ENCODE measurements at regions not wholly inside any gene's neighbourhood (a gene's known extent, or its start where the extent isn't known, plus 50 kb on each side); places are given as distances from the start of the nearest gene placed in this dataset.

- no peaks in the 10 kb centered on the region for H3K27me3 ChIP-seq (ENCODE audit: insufficient read depth)
- TF ChIP-seq RFX5 (IDR thresholded peaks at IDR 0.05; ENCODE audit: low read length) (no peak), YY1 (IDR thresholded peaks at IDR 0.05; ENCODE audit: low read depth) (no peak), RCOR1 (IDR thresholded peaks at IDR 0.05; ENCODE audit: low read length) (no peak), TCF12 (IDR thresholded peaks at IDR 0.05) (no peak), FOXM1 (IDR thresholded peaks at IDR 0.05; ENCODE audit: low read depth) (no peak), MXI1 (IDR thresholded peaks at IDR 0.05; ENCODE audit: low read depth, low read length) (no peak), NRF1 (IDR thresholded peaks at IDR 0.05; ENCODE audit: low read depth, low read length) (no peak), GABPA (IDR thresholded peaks at IDR 0.05; ENCODE audit: low read depth) (no peak), POLR2AphosphoS5 (IDR thresholded peaks at IDR 0.05; ENCODE audit: low read depth, low read length) (no peak), RAD21 (IDR thresholded peaks at IDR 0.05; ENCODE audit: low read length) (no peak), JUND (IDR thresholded peaks at IDR 0.05) (no peak), RXRA (IDR thresholded peaks at IDR 0.05; ENCODE audit: borderline replicate concordance, low read depth) (no peak), CHD2 (IDR thresholded peaks at IDR 0.05; ENCODE audit: low read length, partially characterized antibody) (no peak), SMC3 (IDR thresholded peaks at IDR 0.05; ENCODE audit: low read depth, low read length) (no peak)
- 76% methylated on average over 2 of the region's 2 CpGs for WGBS (ENCODE audit: low lambda C conversion rate)
Observed at GRCh38 chr6:22445946-22446345, 123.4 kb upstream of the HDGFL1 start.

GRCh38 chr6:22447249-22448196 is 121.8 kb upstream of the HDGFL1 start:
- peaks cover 0 to 4% of the 10 kb centered on the region in 2 experiments; a peak in 2 of 4 replicates for H3K4me1 ChIP-seq (ENCODE audit: control insufficient read depth in 1 of 2, insufficient read depth in 2 of 2, low read depth in 1 of 2, low read length in 1 of 2)
- H3K79me2 ChIP-seq (ENCODE audit: insufficient read depth): no peaks in the 10 kb centered on the region
- WGBS (ENCODE audit: low lambda C conversion rate): 82% methylated on average over 16 of the region's 16 CpGs
- H3K9me2 ChIP-seq: no peaks in the 10 kb centered on the region
- TF ChIP-seq MAX (IDR thresholded peaks at IDR 0.05; ENCODE audit: low read depth): no peak
- TF ChIP-seq FOXJ3 (CRISPR knock-in tag; IDR thresholded peaks at IDR 0.05): no peak
- no peak for TF ChIP-seq SMC3 (IDR thresholded peaks at IDR 0.05; ENCODE audit: low read depth, low read length)
- no peak for TF ChIP-seq NFIC (IDR thresholded peaks at IDR 0.05; ENCODE audit: borderline replicate concordance)
- H3K36me3 ChIP-seq (replicated peaks in 1 of 2; ENCODE audit: control insufficient read depth in 1 of 2, insufficient read depth in 2 of 2, low read length in 1 of 2): no peaks in the 10 kb centered on the region
- POLR2A ChIA-PET: no interaction called here
- no peaks in the 10 kb centered on the region for H4K20me1 ChIP-seq (ENCODE audit: insufficient read depth)
- H3K4me2 ChIP-seq: no peak overlapping the region
- no peak overlapping the region for H3K9ac ChIP-seq
- H3K4me3 ChIP-seq (ENCODE audit: low read depth in 2 of 2, low read length in 1 of 2): no peak overlapping the region
- H3K27me3 ChIP-seq (ENCODE audit: insufficient read depth): no peaks in the 10 kb centered on the region
- no peaks in the 10 kb centered on the region for H3F3A ChIP-seq (replicated peaks; ENCODE audit: insufficient read depth)
- no peak for DNase-seq
- CTCF ChIA-PET: no interaction called here
- no peak overlapping the region for H2AFZ ChIP-seq (ENCODE audit: low read depth)
- H3K9me3 ChIP-seq: no peaks in the 10 kb centered on the region
- H3K27ac ChIP-seq (ENCODE audit: low read depth in 2 of 2, low read length in 1 of 2): no peak overlapping the region

More at GRCh38 chr6:22445946-22446345, 123.4 kb upstream of the HDGFL1 start:
- H3K9me2 ChIP-seq: no peaks in the 10 kb centered on the region
- H3K9ac ChIP-seq: no peak overlapping the region
- no peaks in the 10 kb centered on the region for H3K9me3 ChIP-seq
- DNase-seq: no peak
- no peaks in the 10 kb centered on the region for H3K79me2 ChIP-seq (ENCODE audit: insufficient read depth)
- CTCF ChIA-PET: interaction anchor here (0.6 kb wide), 1 partner anchor 12 kb away, joined by 3 read pairs; no protein-coding TSS in a partner anchor
- no peaks in the 10 kb centered on the region for H4K20me1 ChIP-seq (ENCODE audit: insufficient read depth)
- H3K36me3 ChIP-seq (replicated peaks in 1 of 2; ENCODE audit: control insufficient read depth in 1 of 2, insufficient read depth in 2 of 2, low read length in 1 of 2): no peaks in the 10 kb centered on the region
- no peaks in the 10 kb centered on the region for H3F3A ChIP-seq (replicated peaks; ENCODE audit: insufficient read depth)
- H3K4me1 ChIP-seq (ENCODE audit: control insufficient read depth in 1 of 2, insufficient read depth in 2 of 2, low read depth in 1 of 2, low read length in 1 of 2): peaks cover 0 to 4% of the 10 kb centered on the region in 2 experiments; a peak in 2 of 4 replicates
- no peak overlapping the region for H3K27ac ChIP-seq (ENCODE audit: low read depth in 2 of 2, low read length in 1 of 2)
- no peak overlapping the region for H2AFZ ChIP-seq (ENCODE audit: low read depth)
- H3K4me3 ChIP-seq (ENCODE audit: low read depth in 2 of 2, low read length in 1 of 2): no peak overlapping the region
- no peak overlapping the region for H3K4me2 ChIP-seq
- POLR2A ChIA-PET: no interaction called here
